ENCODE measurements at regions not wholly inside any gene's neighbourhood (a gene's known extent, or its start where the extent isn't known, plus 50 kb on each side); places are given as distances from the start of the nearest gene placed in this dataset.

- TF ChIP-seq CTCF (IDR thresholded peaks at IDR 0.05): no peak
- no peak for TF ChIP-seq EP300 (IDR thresholded peaks at IDR 0.05)
- TF ChIP-seq POLR2A (IDR thresholded peaks at IDR 0.05): no peak
- TF ChIP-seq POLR2AphosphoS5 (IDR thresholded peaks at IDR 0.05): no peak
Measured at GRCh38 chr1:86296305-86297205, 99.6 kb downstream of the ODF2L start.
